Liver (tissue), 3 donors: ENCODE measurements at regions not wholly inside any gene's neighbourhood (a gene's known extent, or its start where the extent isn't known, plus 50 kb on each side); places are given as distances from the start of the nearest gene placed in this dataset.
"Not testable (repeated sequence)": the region's sequence is repeated elsewhere in the genome, so short reads cannot be mapped to it uniquely, and the experiment has no call there.

Experiments
- TAF1 ChIP-seq: conservative IDR thresholded peaks from 2 replicates; pipeline ENCODE4 v1.6.1; 2016; ENCODE audit warnings: antibody characterized with exemption, mild to moderate bottlenecking
- TF ChIP-seq, protein P1 (sequence below): fragments of 150-350 bp; IDR thresholded peaks from 2 replicates; pipeline ENCODE4 v1.5.1; 2017; ENCODE audit warnings: improper control_type of control experiment, low read depth, low read length; ENCODE audit not compliant: missing input control
- TF ChIP-seq, protein P2 (sequence below): IDR thresholded peaks from 2 replicates; pipeline ENCODE4 v1.6.1; 2016; ENCODE audit warnings: antibody characterized with exemption
- donor health status: healthy.
- donor health status: healthy.

DNA sequence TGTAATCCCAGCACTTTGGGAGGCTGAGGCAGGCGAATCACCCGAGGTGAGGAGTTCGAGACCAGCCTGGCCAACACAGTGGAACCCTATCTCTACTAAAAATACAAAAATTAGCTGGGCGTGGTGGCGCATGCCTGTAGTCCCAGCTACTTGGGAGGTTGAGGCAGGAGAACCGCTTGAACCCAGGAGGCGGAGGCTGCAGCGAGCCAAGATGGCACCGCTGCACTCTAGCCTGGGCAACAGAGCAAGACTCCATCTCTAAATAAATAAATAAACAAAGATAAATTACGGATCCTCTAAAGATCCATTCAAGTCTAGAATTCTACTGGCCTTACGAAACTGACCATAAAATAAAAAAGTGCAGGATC is 60.4 kb downstream of the SIPA1L2 start:
- TF ChIP-seq, protein P1, sequence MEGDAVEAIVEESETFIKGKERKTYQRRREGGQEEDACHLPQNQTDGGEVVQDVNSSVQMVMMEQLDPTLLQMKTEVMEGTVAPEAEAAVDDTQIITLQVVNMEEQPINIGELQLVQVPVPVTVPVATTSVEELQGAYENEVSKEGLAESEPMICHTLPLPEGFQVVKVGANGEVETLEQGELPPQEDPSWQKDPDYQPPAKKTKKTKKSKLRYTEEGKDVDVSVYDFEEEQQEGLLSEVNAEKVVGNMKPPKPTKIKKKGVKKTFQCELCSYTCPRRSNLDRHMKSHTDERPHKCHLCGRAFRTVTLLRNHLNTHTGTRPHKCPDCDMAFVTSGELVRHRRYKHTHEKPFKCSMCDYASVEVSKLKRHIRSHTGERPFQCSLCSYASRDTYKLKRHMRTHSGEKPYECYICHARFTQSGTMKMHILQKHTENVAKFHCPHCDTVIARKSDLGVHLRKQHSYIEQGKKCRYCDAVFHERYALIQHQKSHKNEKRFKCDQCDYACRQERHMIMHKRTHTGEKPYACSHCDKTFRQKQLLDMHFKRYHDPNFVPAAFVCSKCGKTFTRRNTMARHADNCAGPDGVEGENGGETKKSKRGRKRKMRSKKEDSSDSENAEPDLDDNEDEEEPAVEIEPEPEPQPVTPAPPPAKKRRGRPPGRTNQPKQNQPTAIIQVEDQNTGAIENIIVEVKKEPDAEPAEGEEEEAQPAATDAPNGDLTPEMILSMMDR: not testable (repeated sequence)
- TF ChIP-seq TAF1: not testable (repeated sequence)
- TF ChIP-seq, protein P2, sequence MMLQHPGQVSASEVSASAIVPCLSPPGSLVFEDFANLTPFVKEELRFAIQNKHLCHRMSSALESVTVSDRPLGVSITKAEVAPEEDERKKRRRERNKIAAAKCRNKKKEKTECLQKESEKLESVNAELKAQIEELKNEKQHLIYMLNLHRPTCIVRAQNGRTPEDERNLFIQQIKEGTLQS: not testable (repeated sequence)
